Activated CD4-positive, alpha-beta T cell treated with anti-CD3 and anti-CD28 coated beads for 48 hours (primary cell): ENCODE measurements at regions not wholly inside any gene's neighbourhood (a gene's known extent, or its start where the extent isn't known, plus 50 kb on each side); places are given as distances from the start of the nearest gene placed in this dataset.
"Not testable (repeated sequence)": the region's sequence is repeated elsewhere in the genome, so short reads cannot be mapped to it uniquely, and the experiment has no call there.

Experiments
- DNase-seq: peaks from one replicate; pipeline ENCODE4 v3.0.0-alpha.2; 2020

DNA sequence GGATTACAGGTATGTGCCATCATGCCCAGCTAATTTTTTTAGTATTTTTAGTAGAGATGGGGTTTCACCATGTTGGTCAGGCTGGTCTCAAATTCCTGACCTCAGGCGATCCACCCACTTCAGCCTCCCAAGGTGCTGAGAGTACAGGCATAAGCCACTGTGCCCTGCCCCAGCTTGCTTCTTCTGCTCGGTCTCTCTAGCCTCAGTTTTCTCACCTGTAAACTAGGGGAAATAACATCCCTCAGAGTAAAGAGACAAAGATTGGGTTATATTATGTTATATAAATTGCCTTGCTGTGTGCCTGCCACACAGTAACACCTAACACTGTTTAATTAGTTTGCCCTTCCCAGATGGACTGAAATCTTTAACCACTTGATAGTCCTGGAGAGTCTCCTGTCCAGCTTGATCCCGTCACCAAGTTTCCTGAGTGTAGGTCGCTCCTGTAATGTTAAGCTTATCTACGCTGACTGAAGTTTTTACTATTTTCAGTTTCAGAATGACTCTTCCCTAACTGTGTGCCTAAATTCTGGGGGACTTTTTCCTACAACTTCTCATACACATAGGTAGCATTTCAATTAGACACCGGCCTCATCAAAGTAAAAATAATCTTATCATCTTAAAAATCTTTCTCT lies 412.7 kb upstream of the TENM3 start:
- DNase-seq: no peak

DNA sequence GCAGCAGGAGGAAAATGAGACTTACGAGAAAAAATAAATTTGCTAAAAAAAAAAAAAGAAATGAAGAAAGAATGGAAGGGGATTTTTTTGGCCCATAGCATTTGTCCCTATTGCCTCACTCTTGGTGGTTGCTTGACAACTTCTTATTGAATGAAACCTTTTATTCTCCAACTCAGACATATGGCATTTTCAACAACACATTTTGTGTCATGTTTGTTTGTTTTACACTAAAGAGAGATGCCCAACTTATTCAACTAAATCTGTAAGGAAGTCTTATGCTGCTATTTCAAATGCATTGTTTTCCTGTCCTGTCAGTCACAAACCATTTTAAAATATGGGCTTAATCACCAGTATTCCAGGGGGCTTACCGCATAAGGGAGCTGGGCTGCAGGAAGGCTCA lies 409.1 kb upstream of the TENM3 start:
- DNase-seq: no peak

DNA sequence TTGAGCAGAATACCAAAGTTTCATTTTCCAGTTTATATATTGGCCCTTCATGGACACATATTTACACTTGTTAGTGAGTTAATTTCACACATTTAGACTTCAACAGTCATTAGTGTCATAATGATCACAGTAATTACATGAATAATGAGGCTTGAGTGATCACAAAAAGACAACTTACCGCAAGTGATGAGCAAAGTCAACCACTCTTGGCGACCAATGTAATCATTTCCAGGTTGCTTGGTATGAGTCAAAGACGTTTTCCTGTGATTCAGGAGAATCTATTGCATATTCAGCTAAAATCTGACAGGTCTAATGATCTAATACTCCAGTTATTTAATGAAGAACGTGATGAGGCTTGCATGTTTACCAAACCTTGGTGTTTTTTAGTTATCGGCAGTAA lies 407.9 kb upstream of the TENM3 start:
- DNase-seq: no peak

DNA sequence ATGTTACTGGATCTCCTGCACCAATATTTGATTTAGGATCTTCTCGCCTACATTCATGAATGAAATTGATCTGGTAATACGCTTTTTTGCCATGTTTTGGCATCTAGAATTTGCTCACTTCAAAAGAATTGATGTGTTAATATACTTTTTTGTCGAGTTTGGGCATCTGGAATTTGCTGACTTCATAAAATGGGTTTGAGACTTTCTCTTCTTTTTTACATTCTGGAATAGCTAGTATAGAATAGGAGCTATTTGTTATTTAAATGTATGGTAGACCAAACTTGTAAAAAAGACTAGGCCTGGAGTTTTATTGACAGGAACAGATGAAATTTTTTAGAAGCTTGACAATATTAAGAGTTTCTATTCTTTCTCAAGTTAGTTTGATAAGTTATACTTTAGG lies 404.9 kb upstream of the TENM3 start:
- DNase-seq: no peak

DNA sequence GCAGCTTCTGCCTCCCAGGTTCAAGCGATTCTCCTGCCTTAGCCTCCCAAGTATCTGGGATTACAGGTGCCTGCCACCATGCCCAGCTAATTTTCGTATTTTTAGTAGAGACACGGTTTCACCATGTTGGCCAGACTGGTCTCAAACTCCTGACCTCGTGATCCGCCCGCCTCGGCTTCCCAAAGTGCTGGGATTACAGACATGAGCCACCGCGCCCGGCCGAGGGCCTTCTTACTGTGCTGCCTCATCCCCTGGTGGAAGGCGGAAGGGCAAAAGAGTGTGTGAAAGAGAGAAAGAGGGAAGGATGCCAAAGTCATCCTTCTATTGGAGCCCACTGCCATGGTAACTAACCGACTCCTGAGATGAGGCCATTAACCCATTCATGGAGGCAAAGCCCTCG lies 399.4 kb upstream of the TENM3 start:
- not testable (repeated sequence) for DNase-seq

DNA sequence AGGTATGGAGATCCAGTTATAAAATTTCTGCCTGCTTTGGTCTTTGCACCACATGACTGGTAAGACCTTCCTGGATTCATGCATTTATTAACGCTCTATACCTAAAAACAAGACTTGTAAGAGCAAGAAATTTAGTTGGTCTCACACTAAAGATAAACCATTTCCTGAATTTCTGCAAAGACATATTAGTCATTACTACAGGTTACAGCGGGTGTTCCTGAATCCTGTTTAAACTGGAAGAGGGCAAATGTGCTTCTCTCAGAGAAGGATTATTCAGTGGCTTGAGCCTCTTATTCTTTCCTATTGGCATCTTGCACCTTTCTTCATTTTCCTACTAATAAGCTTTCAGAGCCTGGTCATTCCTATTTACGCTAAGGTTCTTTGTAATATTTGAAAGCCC lies 397.6 kb upstream of the TENM3 start:
- no peak for DNase-seq

DNA sequence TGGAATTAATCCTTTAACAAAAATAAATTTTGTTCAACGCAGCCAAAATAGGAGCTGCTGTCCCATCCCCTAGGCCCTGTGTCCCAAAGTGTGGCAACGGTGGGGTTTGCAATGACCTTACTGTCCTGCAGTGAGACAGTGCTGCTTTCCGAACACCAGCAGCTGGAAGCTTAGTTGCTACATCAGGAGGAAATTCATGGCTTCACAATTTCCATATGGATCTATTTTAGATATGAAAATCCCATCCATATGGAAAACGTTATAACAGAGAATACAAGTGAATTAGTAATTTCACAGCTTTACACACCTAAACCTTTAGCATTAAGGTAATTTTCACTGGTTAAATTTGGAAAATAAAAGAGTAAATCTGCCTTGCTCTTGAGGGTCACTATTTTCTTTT lies 396.3 kb upstream of the TENM3 start:
- no peak for DNase-seq

DNA sequence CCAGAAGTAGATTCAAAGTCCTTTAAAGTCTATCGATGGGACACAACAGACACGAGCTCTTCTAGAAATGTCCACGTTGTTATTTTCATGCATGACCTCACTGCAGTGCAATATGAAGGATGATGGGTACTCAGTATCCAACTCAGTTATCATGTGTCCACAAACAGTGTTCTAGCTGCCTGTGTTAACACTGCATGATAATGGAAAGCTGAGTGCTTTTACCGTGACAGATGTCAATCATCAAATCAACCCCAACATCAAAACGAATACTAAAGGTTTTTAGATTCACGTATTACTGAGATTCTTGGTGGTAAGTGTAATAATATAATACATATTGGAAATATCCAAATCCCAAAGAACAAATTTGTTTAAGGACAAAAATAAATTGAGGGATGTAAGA lies 394.8 kb upstream of the TENM3 start:
- no peak for DNase-seq

DNA sequence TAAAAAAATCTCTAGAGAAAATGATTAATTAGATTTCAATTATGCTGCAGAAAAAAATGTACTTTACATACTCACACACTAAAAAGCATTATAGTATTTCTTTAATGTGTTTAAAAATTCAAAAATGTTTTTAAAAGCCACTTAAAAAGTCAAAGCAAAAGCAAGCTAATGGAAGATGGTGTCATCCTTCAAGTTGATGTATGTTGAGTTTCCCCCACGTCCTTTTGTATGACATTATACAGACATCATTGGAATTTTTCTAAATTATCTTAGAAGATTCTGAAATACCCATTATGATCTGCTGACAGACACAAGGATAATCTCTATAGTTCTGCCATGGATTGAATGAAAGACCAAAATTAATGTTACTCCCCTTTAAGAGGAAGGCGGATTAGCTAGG lies 393.7 kb upstream of the TENM3 start:
- no peak for DNase-seq

DNA sequence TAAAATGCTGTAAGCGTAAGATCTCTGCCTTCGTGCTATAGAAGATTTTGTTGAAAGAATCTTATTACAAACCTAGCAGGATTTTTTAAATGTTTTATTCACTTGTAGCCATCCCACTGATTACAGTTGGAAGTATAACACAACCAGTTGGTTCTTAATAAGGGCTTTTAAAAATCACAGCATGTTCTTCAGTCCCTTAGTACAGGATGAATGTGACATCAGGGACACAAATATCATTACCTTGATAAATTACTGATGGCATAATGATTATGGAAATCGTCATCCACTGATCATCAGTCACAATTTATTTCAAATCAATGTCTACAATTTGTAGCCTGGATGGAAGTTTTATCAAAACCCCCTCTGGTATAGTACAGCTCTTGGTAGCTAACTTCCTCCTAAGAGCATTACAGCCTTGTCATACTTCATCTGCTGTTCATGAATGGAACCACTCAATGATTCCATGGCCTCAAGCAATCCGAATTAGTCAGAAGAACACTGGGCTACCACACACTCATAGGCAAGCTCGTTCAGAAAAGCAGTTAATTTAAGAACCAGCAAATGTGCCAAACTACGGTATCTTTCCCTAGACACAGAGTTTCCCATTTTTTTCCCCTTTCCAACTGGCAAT lies 389.2 kb upstream of the TENM3 start:
- DNase-seq: no peak

DNA sequence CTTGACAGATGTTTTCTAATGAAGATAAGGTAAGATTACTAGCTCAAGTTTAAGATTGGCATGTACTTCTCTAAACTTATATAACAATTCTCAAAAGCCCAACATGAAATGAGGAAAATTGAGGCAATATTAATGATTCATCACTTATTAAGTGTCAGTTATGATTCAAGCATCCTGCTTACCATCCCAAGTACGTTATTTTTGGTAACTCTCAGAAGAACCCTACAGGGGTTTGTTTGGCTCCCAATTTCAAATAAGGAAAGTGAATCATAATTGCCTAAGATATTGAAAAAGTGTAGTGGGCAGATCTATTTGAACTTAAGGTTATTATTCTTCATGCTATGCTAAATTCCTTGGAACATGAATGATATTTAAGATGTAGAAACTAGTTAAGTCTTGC lies 387.9 kb upstream of the TENM3 start:
- DNase-seq: no peak

DNA sequence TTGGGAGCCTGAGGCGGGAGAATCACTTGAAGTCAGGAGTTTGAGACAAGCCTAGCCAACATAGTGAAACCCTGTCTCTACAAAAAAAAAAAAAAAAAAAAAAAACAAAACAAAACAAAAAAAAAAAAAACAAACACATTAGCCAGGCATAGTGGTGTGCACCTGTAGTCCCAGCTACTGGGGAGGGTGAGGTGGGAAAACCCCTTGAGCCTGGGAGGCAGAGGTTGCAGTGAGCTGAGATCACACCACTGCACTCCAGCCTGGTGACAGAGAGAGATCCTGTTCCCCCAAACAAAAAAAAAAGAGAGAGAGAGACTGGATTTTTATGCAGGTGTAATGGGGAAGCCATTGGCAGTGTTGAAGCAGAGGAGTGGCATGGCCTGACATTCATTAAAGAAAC lies 385.7 kb upstream of the TENM3 start:
- DNase-seq: not testable (repeated sequence)

DNA sequence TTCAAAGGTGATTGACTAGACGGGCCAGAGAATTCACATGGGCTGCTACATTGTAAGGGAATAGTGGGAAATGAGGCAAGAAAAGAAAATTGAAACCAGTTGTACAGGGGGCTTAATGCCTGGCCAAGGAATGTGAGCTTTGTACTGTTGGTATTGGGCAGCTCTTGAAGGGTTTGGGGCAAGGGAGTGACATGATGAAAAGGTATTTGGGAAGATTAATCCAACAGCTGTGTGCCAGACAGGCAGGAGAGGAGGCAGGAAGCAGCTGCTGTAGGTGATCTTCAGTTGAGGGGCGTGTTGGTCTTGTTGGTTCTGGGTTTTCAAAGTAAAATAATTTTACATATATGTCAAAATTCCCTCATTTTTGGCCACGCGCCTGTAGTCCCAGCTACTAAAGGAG lies 384.5 kb upstream of the TENM3 start:
- no peak for DNase-seq

DNA sequence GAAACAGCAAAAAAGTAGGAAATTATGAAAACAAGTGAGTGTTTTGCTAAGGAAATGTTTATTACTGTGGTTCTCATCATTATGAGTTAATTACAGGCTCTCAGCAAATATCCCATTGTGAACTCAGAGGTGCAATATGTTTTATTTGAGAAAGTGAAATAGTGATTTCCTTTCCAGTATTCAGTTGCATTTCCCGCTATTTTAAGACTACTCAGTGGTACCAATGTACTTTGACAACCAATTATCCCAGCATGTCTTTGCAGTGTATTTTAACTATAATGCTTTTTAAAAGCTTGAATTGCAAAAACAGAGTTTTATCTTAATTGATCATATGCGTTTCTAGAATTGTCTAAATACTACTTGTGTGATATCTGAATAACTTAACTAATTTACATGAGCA lies 383.8 kb upstream of the TENM3 start:
- no peak for DNase-seq

DNA sequence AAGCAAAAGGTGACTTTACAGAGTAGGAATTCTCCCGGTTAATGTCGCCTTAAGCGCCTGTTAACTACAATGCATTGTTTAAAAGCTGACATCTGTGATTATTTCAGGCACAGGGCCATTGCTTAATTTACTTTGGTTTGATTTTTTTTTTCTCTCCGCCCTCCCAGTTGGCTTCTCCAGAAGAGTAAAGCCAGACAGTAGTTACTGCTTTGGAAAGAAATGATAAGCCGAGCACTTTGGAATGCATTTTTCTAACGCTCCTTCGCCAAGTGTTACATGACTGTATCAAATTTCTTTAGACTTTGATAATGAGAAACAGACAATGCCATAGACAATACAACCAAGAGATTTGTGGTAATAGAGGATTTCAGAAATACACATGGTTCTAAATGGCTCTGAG lies 383.0 kb upstream of the TENM3 start:
- DNase-seq: no peak

DNA sequence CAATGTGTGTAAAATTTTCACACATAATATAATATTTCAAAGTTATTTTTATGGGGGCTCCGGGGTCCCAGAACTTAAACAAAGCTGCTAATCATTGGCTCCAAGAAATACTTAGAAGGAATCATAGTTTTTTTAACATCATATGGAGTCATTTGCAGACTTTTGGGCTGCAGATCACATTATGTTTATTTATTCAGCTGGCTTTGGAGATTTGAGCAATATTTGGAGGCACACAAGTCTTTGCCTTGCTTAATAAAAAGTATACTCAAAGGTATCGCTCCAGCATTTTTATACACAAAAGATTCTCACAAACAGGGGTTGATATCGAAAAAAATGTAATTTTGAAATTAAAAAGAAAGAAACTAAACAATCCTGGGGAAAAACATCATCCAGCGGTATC lies 382.5 kb upstream of the TENM3 start:
- DNase-seq: no peak

DNA sequence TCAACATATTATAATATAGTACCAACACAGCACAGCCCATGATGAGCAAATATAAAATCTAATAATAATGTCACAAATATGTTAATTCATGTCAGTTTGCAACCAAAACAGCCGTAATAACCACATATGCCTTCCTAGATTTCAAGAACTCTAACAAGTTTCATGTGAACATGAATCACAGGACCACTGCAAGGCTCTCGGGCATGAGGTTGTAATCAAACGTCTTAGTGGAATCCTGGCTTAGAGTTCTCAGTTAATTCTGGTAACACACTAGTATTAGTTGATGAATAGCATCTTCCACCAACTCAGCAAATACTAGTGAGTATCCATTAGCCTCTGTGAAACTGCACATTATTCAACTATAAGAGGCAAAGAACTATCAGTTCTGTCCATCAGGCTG lies 379.3 kb upstream of the TENM3 start:
- DNase-seq: no peak

DNA sequence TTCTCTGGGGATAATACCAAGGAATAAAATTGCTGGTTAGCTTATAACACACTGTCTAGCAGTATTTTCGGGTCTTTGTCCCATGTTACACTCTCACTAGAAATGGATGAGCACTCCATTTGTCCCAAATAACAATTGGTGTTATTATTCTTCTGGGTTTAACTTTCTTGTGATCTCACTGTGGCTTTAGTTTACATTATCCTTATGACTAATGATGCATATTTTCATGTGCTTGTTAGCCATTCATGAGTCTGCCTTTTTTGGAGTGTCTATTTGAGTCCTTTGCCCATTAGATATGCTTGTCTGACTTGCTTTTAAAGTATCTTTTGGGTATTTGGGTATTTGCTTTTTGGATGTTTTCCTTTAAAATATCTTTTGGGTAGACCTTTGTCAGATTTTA lies 372.9 kb upstream of the TENM3 start:
- no peak for DNase-seq

DNA sequence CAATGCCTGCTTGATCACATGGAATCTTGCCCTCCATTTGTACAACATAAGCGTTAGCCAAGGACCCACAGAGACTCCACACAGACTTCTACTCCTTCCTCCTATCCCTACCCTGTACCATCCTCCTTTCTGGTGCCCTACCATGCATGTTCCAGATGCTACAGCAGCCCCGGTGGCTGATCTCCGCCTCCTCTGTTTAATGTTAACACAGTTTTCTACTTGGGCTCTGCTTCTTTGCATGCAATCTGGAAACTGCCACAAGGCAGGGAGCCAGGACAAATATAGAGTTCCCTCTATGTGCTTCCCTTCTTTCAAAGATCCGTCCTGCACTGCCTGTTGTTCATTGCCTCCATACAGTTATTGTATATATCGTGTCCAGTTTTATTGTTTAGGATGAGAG lies 368.6 kb upstream of the TENM3 start:
- no peak for DNase-seq

DNA sequence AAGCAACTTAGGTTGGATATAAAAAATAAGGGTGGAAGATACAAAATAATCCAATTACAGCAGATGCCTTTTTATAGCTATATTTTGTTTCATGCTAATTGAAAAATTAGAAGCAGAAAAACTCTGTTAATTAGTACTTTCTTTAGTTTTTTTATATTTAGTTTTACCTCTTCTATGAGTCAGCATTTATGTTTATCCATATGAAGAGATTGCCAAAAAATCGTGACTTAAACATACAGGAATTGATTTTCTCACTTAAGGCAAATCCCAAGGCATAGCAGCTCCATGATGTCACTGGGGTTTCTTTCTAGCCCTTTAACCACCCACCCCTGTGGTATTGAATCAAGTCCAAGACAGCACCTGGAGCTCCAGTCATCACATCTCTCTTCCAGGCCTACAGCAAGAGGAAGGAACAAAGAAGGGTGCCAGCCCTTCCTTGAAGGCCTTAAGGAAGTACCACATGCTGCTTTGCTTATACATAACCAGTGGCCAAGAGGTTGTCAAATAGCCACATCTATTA lies 365.8 kb upstream of the TENM3 start:
- DNase-seq: no peak

DNA sequence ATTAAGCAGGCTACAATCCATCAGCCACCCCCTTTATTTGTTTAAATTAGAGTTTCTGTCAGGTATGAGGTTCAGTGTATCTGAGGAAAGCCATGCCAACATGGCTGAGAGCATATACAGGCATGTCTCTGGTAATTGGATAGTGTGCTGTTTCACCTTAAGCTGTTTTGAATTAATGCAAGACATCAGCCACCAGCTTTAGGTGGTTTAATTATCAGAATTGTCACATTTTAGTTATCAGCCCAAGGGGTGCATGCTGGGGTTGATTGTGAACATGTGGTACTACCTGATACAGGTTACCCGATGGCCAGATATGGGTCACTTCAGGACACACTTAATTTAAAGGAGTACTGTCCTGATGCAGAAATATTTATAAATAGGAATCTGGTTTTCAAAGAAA lies 353.2 kb upstream of the TENM3 start:
- DNase-seq: no peak

DNA sequence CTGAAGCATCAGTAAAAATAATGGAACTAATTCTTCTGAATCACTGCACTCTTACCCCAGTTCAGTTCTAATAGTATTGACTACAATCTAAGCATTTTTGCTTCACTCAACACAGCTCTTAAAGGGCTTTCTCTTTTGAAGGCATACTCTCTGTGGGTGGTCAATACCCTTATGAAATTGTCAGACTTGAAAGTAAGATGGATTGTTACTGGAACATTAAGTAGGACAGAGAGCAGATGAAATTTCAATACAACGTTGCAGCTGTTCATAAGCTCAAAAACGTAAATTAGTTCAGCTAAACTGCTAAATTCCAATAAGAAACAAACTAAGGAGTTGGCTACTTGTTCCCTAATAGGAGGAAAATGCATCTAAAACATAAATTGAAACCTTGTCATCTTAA lies 352.3 kb upstream of the TENM3 start:
- DNase-seq: no peak

DNA sequence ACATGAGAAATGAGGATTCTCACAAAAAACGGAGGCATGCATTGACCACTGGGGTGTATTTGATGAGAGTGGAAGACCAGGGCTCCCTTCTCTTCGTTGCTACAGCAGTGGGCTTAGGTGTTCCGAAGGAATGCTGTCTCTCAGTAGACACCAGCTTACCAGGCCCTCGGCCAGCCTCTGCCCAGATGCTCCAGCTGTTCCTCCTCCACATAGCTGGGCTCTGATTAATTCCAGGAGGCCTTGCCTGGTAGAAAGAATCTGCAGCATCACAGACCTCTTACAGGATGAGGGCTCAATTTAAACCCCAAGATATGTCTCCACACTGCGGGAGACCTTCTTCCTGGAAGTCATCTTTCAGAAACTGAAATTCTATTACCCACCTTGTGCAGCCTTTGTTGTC lies 346.6 kb upstream of the TENM3 start:
- DNase-seq: no peak

DNA sequence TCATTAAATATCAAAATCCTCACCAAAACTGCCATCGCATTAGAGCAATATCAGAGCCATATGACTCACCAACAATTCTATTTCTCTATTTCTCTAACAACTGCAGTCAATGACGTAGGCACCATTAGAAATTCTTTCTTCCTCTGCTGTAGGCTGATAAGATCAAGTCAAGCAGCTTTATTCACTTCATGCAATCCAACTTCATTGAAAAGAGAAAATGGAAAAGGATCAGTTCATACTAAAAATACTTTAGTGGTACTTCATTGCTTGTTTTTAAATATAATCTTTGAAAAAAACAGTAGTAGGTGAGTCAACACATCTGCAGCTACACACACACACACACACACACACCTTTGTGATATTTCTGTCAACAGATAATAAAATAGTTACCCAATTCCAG lies 345.3 kb upstream of the TENM3 start:
- DNase-seq: no peak

DNA sequence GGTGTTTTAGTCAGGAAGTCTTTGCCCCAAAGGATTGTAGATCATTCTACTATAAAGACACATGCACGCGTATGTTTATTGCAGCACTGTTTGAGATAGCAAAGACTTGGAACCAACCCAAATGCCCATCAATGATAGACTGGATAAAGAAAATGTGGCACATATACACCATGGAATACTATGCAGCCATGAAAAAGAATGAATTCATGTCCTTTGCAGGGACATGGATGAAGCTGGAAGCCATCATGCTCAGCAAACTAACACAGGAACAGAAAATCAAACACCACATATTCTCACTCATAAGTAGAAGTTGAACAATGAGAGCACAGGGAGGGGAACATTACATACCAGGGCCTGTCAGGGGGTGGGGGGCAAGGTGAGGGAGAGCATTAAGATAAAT lies 340.8 kb upstream of the TENM3 start:
- DNase-seq: not testable (repeated sequence)
